ENCODE measurements at regions not wholly inside any gene's neighbourhood (a gene's known extent, or its start where the extent isn't known, plus 50 kb on each side); places are given as distances from the start of the nearest gene placed in this dataset.

DNA sequence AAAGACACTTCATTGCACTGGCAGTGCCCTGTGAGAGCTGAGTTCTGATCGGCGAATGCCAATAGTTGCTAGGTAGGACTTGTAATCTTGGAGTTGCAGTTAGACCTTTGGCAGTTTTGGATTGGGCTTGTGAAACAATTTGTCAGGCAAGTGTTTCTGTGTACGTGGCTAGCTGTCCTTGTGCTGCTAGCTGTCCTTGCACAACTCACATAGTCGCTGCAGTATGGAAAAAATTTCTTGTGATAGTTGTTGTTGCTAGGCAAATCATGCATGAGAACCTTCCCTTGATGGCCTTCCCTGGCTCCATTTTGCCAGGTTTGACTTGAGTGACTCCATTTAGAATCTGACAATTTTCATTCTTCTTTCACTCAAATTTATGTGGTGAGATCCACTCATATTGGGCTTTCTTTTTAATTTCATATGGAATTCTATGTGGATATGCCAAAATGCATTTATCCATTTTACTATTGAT is 140.7 kb downstream of the APIP start:
- RAD21 ChIA-PET (ENCODE audit: low non-redundant PET in 1 of 2, low total read pairs in 2 of 2, uncharacterized antibody in 2 of 2, unreplicated experiment in 2 of 2), result no interaction called here
- DNase-seq (ENCODE audit: low read depth, low spot score), result no peak
- Histone ChIP-seq H3K4me2 (ENCODE audit: low read length) (no peak overlapping the region), H3K27me3 (ENCODE audit: insufficient read depth, low read length) (no peaks in the 10 kb centered on the region), H2AFZ (ENCODE audit: low read depth, low read length, poor library complexity, severe bottlenecking) (no peak overlapping the region), H3K9ac (ENCODE audit: low read length) (no peak overlapping the region), H3K36me3 (ENCODE audit: control insufficient read depth in 1 of 2, insufficient read depth in 2 of 2, low read length in 2 of 2) (no peaks in the 10 kb centered on the region), H3K4me3 (replicated peaks in 1 of 2; ENCODE audit: low read depth in 1 of 2, low read length in 2 of 2) (no peak overlapping the region), H4K20me1 (ENCODE audit: insufficient read depth) (no peaks in the 10 kb centered on the region), H3K9me3 (ENCODE audit: control insufficient read depth in 1 of 2, insufficient read depth in 1 of 2, low read depth in 1 of 2, low read length in 2 of 2) (no peaks in the 10 kb centered on the region), H3K79me2 (ENCODE audit: insufficient read depth, low read length) (no peaks in the 10 kb centered on the region), H3K27ac (ENCODE audit: low read depth, low read length) (no peak overlapping the region), H3K4me1 (ENCODE audit: control insufficient read depth in 1 of 2, insufficient read depth in 2 of 2, low read length in 2 of 2) (no peaks in the 10 kb centered on the region), H3K9me2 (ENCODE audit: insufficient read depth) (no peaks in the 10 kb centered on the region)
- no peak for TF ChIP-seq RAD21 (IDR thresholded peaks at IDR 0.05; ENCODE audit: low read depth)
- TF ChIP-seq TCF7L2 (IDR thresholded peaks at IDR 0.05; ENCODE audit: borderline replicate concordance, extremely low read depth, insufficient read depth, insufficient read length), result no peak
- TF ChIP-seq JUND (IDR thresholded peaks at IDR 0.05), result no peak
- no peak for TF ChIP-seq FOSL1 (IDR thresholded peaks at IDR 0.05; ENCODE audit: low read depth)
- TF ChIP-seq EZH2phosphoT487 (IDR thresholded peaks at IDR 0.05; ENCODE audit: borderline replicate concordance), result no peak
- TF ChIP-seq SRF (IDR thresholded peaks at IDR 0.05; ENCODE audit: low read depth), result no peak
- no peak for TF ChIP-seq YY1 (IDR thresholded peaks at IDR 0.05; ENCODE audit: extremely low read depth, insufficient replicate concordance, low read depth, low read length)
- no peak for TF ChIP-seq ELF1 (IDR thresholded peaks at IDR 0.05; ENCODE audit: borderline replicate concordance, low read depth)
- TF ChIP-seq SIN3A (IDR thresholded peaks at IDR 0.05; ENCODE audit: low read depth), result no peak
- TF ChIP-seq, protein P1, sequence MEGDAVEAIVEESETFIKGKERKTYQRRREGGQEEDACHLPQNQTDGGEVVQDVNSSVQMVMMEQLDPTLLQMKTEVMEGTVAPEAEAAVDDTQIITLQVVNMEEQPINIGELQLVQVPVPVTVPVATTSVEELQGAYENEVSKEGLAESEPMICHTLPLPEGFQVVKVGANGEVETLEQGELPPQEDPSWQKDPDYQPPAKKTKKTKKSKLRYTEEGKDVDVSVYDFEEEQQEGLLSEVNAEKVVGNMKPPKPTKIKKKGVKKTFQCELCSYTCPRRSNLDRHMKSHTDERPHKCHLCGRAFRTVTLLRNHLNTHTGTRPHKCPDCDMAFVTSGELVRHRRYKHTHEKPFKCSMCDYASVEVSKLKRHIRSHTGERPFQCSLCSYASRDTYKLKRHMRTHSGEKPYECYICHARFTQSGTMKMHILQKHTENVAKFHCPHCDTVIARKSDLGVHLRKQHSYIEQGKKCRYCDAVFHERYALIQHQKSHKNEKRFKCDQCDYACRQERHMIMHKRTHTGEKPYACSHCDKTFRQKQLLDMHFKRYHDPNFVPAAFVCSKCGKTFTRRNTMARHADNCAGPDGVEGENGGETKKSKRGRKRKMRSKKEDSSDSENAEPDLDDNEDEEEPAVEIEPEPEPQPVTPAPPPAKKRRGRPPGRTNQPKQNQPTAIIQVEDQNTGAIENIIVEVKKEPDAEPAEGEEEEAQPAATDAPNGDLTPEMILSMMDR (IDR thresholded peaks at IDR 0.05 in 2 of 3, conservative IDR thresholded peaks at IDR 0.05 in 1 of 3; ENCODE audit: borderline replicate concordance in 1 of 3, insufficient read depth in 1 of 3, low read depth in 2 of 3, low read length in 2 of 3), result no peak
- TF ChIP-seq SP1 (IDR thresholded peaks at IDR 0.05; ENCODE audit: low read depth), result no peak
- no peak for TF ChIP-seq CEBPB (IDR thresholded peaks at IDR 0.05; ENCODE audit: low read depth)
- TF ChIP-seq, protein P2, sequence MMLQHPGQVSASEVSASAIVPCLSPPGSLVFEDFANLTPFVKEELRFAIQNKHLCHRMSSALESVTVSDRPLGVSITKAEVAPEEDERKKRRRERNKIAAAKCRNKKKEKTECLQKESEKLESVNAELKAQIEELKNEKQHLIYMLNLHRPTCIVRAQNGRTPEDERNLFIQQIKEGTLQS (IDR thresholded peaks at IDR 0.05), result no peak
- TF ChIP-seq, protein P3, sequence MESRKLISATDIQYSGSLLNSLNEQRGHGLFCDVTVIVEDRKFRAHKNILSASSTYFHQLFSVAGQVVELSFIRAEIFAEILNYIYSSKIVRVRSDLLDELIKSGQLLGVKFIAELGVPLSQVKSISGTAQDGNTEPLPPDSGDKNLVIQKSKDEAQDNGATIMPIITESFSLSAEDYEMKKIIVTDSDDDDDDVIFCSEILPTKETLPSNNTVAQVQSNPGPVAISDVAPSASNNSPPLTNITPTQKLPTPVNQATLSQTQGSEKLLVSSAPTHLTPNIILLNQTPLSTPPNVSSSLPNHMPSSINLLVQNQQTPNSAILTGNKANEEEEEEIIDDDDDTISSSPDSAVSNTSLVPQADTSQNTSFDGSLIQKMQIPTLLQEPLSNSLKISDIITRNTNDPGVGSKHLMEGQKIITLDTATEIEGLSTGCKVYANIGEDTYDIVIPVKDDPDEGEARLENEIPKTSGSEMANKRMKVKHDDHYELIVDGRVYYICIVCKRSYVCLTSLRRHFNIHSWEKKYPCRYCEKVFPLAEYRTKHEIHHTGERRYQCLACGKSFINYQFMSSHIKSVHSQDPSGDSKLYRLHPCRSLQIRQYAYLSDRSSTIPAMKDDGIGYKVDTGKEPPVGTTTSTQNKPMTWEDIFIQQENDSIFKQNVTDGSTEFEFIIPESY (IDR thresholded peaks at IDR 0.05; ENCODE audit: extremely low read depth, insufficient replicate concordance, low read length), result no peak
- no peak for TF ChIP-seq CBX3 (IDR thresholded peaks at IDR 0.05; ENCODE audit: low read depth)
- TF ChIP-seq, protein P4, sequence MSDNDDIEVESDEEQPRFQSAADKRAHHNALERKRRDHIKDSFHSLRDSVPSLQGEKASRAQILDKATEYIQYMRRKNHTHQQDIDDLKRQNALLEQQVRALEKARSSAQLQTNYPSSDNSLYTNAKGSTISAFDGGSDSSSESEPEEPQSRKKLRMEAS (IDR thresholded peaks at IDR 0.05), result no peak
- TF ChIP-seq, protein P5, sequence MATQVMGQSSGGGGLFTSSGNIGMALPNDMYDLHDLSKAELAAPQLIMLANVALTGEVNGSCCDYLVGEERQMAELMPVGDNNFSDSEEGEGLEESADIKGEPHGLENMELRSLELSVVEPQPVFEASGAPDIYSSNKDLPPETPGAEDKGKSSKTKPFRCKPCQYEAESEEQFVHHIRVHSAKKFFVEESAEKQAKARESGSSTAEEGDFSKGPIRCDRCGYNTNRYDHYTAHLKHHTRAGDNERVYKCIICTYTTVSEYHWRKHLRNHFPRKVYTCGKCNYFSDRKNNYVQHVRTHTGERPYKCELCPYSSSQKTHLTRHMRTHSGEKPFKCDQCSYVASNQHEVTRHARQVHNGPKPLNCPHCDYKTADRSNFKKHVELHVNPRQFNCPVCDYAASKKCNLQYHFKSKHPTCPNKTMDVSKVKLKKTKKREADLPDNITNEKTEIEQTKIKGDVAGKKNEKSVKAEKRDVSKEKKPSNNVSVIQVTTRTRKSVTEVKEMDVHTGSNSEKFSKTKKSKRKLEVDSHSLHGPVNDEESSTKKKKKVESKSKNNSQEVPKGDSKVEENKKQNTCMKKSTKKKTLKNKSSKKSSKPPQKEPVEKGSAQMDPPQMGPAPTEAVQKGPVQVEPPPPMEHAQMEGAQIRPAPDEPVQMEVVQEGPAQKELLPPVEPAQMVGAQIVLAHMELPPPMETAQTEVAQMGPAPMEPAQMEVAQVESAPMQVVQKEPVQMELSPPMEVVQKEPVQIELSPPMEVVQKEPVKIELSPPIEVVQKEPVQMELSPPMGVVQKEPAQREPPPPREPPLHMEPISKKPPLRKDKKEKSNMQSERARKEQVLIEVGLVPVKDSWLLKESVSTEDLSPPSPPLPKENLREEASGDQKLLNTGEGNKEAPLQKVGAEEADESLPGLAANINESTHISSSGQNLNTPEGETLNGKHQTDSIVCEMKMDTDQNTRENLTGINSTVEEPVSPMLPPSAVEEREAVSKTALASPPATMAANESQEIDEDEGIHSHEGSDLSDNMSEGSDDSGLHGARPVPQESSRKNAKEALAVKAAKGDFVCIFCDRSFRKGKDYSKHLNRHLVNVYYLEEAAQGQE (IDR thresholded peaks at IDR 0.05; ENCODE audit: low read depth), result no peak
- TF ChIP-seq EZH2 (IDR thresholded peaks at IDR 0.05), result no peak
- no peak for TF ChIP-seq EGR1 (IDR thresholded peaks at IDR 0.05; ENCODE audit: low read depth)
- TF ChIP-seq POLR2AphosphoS5 (IDR thresholded peaks at IDR 0.05; ENCODE audit: low read depth, low read length), result no peak
- intact Hi-C loops (cut with micrococcal nuclease), result loop anchor here (10.0 kb wide), 1 partner anchor 181 kb away; no protein-coding TSS in a partner anchor
- CTCF ChIA-PET, result no interaction called here
- BruUV-seq (replicated peaks), result no TSS peak
- no peak for ATAC-seq
- POLR2A ChIA-PET, result no interaction called here
